SK-N-SH (cell line): ENCODE measurements at regions not wholly inside any gene's neighbourhood (a gene's known extent, or its start where the extent isn't known, plus 50 kb on each side); places are given as distances from the start of the nearest gene placed in this dataset.
A peak's percentile ranks its signal among the peaks of the same experiment; 100 is the strongest.

Experiments used
- TCF12 ChIP-seq: IDR thresholded peaks from 2 replicates; pipeline ENCODE4 v1.4.0; 2012
- TF ChIP-seq, protein P1 (sequence below): fragments of 150-350 bp; IDR thresholded peaks from 2 replicates; pipeline ENCODE4 v1.6.1; 2017; ENCODE audit warnings: antibody characterized with exemption, low read length, low read depth, borderline replicate concordance
- TF ChIP-seq, protein P2 (sequence below): fragments of 150-350 bp; IDR thresholded peaks from 2 replicates; pipeline ENCODE4 v1.6.1; 2016; ENCODE audit warnings: mild to moderate bottlenecking, low read depth, low read length

DNA sequence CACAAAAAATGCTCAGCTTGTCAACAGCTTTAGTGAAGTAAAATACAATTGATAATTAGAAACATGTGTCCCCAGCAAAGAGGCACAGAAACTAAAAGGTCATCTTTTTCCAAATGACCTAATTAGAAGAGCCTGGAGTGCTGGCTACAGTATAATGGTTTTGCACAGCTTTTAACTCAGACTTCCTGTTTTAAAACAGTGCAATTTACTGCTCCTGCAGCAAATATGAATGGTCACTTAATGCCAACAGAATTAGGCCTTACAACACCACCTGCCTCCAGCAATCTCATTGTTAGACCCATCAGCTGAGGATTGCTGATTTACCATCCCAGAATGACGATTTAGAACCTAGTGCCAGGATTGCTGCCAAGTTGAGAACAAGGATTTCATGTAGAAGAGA is 239.3 kb downstream of the CETN3 start:
- peak; percentile 76 for TF ChIP-seq TCF12
- TF ChIP-seq, protein P1, sequence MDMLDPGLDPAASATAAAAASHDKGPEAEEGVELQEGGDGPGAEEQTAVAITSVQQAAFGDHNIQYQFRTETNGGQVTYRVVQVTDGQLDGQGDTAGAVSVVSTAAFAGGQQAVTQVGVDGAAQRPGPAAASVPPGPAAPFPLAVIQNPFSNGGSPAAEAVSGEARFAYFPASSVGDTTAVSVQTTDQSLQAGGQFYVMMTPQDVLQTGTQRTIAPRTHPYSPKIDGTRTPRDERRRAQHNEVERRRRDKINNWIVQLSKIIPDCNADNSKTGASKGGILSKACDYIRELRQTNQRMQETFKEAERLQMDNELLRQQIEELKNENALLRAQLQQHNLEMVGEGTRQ: no peak
- TF ChIP-seq, protein P2, sequence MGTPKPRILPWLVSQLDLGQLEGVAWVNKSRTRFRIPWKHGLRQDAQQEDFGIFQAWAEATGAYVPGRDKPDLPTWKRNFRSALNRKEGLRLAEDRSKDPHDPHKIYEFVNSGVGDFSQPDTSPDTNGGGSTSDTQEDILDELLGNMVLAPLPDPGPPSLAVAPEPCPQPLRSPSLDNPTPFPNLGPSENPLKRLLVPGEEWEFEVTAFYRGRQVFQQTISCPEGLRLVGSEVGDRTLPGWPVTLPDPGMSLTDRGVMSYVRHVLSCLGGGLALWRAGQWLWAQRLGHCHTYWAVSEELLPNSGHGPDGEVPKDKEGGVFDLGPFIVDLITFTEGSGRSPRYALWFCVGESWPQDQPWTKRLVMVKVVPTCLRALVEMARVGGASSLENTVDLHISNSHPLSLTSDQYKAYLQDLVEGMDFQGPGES: no peak
